CD14-positive monocyte (primary cell): ENCODE measurements at regions not wholly inside any gene's neighbourhood (a gene's known extent, or its start where the extent isn't known, plus 50 kb on each side); places are given as distances from the start of the nearest gene placed in this dataset.

Experiments
- DNase-seq, 3 donors: peaks; one replicate each; pipeline ENCODE4 v3.0.0-alpha.2; 2011 to 2022
- H2AFZ ChIP-seq: 2 replicates; pipeline ENCODE4 v1.6.0; 2012; ENCODE audit warnings: mild to moderate bottlenecking, low read depth, low read length, inconsistent platforms; ENCODE audit not compliant: insufficient read depth, poor library complexity, severe bottlenecking
- H3K27ac ChIP-seq, 2 donors: 1 replicate in 1 of 2; 2 replicates in 1 of 2; pipeline ENCODE4 v1.5.1; 2012 to 2013; ENCODE audit warnings: low read length in 2 of 2, control low read depth in 1 of 2, inconsistent platforms in 1 of 2, low read depth in 1 of 2, mild to moderate bottlenecking in 1 of 2
- H3K27me3 ChIP-seq, 2 donors: one replicate each; pipeline versions ENCODE4 v1.6.0 to v1.6.1; 2011 to 2013; ENCODE audit warnings: low read length in 2 of 2; ENCODE audit not compliant: control insufficient read depth in 2 of 2, insufficient read depth in 2 of 2
- H3K36me3 ChIP-seq, 2 donors: replicated peaks in 1 of 2; 1 replicate in 1 of 2; 2 replicates in 1 of 2; pipeline versions ENCODE4 v1.5.1 to v1.6.1; 2012 to 2013; ENCODE audit warnings: low read length in 2 of 2, control low read depth in 1 of 2, inconsistent platforms in 1 of 2, mild to moderate bottlenecking in 1 of 2; ENCODE audit not compliant: insufficient read depth in 2 of 2, control insufficient read depth in 1 of 2
- H3K4me1 ChIP-seq, 2 donors: 1 replicate in 1 of 2; 2 replicates in 1 of 2; pipeline versions ENCODE4 v1.5.1 to v1.6.1; 2012 to 2013; ENCODE audit warnings: low read length in 2 of 2, control low read depth in 1 of 2, inconsistent platforms in 1 of 2, mild to moderate bottlenecking in 1 of 2, moderate library complexity in 1 of 2; ENCODE audit not compliant: insufficient read depth in 2 of 2, control insufficient read depth in 1 of 2
- H3K4me2 ChIP-seq: replicated peaks from 2 replicates; pipeline ENCODE3; 2012; ENCODE audit warnings: low read length, moderate library complexity, mild to moderate bottlenecking; ENCODE audit not compliant: poor library complexity, severe bottlenecking; ENCODE audit errors: extremely low read depth
- H3K4me3 ChIP-seq, 3 experiments: fragments of 200-600 bp in 1 of 3; sonication (generic) in 1 of 3; replicated peaks in 1 of 3; 1 replicate in 2 of 3; 2 replicates in 1 of 3; pipeline ENCODE4 v1.5.1; 2011 to 2013; ENCODE audit warnings: low read length in 3 of 3, mild to moderate bottlenecking in 3 of 3, control low read depth in 2 of 3, low read depth in 2 of 3, inconsistent platforms in 1 of 3, moderate library complexity in 1 of 3
- H3K79me2 ChIP-seq: 2 replicates; pipeline ENCODE4 v1.6.0; 2012; ENCODE audit warnings: mild to moderate bottlenecking, control low read depth, inconsistent platforms, low read length, moderate library complexity; ENCODE audit not compliant: insufficient read depth
- H3K9ac ChIP-seq: 2 replicates; pipeline ENCODE4 v1.6.0; 2017; ENCODE audit warnings: low read length, mild to moderate bottlenecking; ENCODE audit not compliant: insufficient read depth, poor library complexity, severe bottlenecking
- H3K9me3 ChIP-seq, 2 donors: replicated peaks in 1 of 2; 1 replicate in 1 of 2; 2 replicates in 1 of 2; pipeline versions ENCODE4 v1.5.1 to v1.6.1; 2012 to 2013; ENCODE audit warnings: low read length in 2 of 2, control low read depth in 1 of 2; ENCODE audit not compliant: control insufficient read depth in 1 of 2, insufficient read depth in 1 of 2
- H4K20me1 ChIP-seq: 2 replicates; pipeline ENCODE4 v1.6.0; 2012; ENCODE audit warnings: mild to moderate bottlenecking, low read length, control low read depth, moderate library complexity; ENCODE audit not compliant: insufficient read depth
- H3K27ac Mint-ChIP-seq, 7 donors: one replicate each; pipeline ENCODE4 v1.8.0; 2020; ENCODE audit warnings: mild to moderate bottlenecking in 7 of 7, mixed read lengths in 7 of 7, moderate library complexity in 6 of 7, inconsistent platforms in 2 of 7
- H3K27me3 Mint-ChIP-seq, 3 donors: one replicate each; pipeline ENCODE4 v1.8.0; 2021 to 2022; ENCODE audit warnings: low read depth in 3 of 3, mild to moderate bottlenecking in 3 of 3, mixed read lengths in 3 of 3, moderate library complexity in 3 of 3, inconsistent platforms in 1 of 3
- H3K36me3 Mint-ChIP-seq, 2 donors: one replicate each; pipeline ENCODE4 v1.8.0; 2020; ENCODE audit warnings: mixed read lengths in 2 of 2, inconsistent platforms in 1 of 2, mild to moderate bottlenecking in 1 of 2
- H3K4me1 Mint-ChIP-seq: one replicate; pipeline ENCODE4 v1.8.0; 2020; ENCODE audit warnings: mild to moderate bottlenecking, mixed read lengths
- H3K4me3 Mint-ChIP-seq, 2 donors: one replicate each; pipeline ENCODE4 v1.8.0; 2020; ENCODE audit warnings: mild to moderate bottlenecking in 2 of 2, mixed read lengths in 2 of 2, moderate library complexity in 1 of 2
- H3K9me3 Mint-ChIP-seq, 7 donors: one replicate each; pipeline ENCODE4 v1.8.0; 2020 to 2022; ENCODE audit warnings: mixed read lengths in 7 of 7, mild to moderate bottlenecking in 6 of 7, moderate library complexity in 6 of 7, inconsistent platforms in 2 of 7
- WGBS: methylation state at CpG from one replicate; pipeline ENCODE4 v1.1.5; 2013; ENCODE audit warnings: missing lambda C conversion rate; ENCODE audit not compliant: insufficient coverage; 5-methylcytosine and 5-hydroxymethylcytosine counted together
- intact Hi-C, 2 donors: fragments of 100-400 bp; cut with micrococcal nuclease; formaldehyde crosslinking; loops; one replicate each; pipeline versions ENCODE4 v1.15.0 to v1.15.1; 2023
- TF ChIP-seq, protein P1 (sequence below): fragments of 200-600 bp; IDR thresholded peaks from one replicate; pipeline ENCODE4 v1.8.0; 2022; ENCODE audit warnings: antibody characterized with exemption, mild to moderate bottlenecking

DNA sequence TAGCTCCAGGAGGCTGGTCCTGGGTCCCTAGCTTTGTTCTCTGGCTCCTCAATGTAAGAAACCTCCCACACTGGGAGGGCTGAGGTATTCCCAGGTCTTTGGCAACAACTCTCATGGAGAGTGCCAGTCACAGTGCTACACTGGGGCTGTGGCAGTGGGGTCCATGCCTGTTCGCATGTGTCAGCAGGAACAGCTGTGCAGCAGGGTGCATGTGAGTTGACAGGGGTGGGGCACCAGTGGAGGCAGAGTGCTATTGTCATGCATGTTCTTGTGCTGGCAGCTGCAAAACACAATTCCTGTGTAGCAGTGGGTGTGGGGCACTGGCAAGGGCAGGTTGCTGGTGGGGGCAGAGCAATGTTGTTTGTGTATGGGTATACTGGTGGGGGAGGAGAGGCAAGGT lies 246.0 kb downstream of the CXXC4 start:
- Mint-ChIP-seq H3K36me3 (no peaks in the 10 kb centered on the region), H3K27ac (no peak overlapping the region), H3K27me3 (peaks cover 0 to 1% (median 0%) of the 10 kb centered on the region in 3 donors), H3K4me3 (no peak overlapping the region), H3K9me3 (peaks cover 7 to 25% (median 9%) of the 10 kb centered on the region in 7 donors), H3K4me1 (no peaks in the 10 kb centered on the region)
- Histone ChIP-seq H3K36me3 (no peaks in the 10 kb centered on the region), H3K79me2 (no peaks in the 10 kb centered on the region), H4K20me1 (no peaks in the 10 kb centered on the region), H3K4me1 (no peaks in the 10 kb centered on the region), H3K4me2 (no peak overlapping the region), H3K27ac (no peak overlapping the region), H3K4me3 (no peak overlapping the region), H3K9ac (no peak overlapping the region), H2AFZ (no peak overlapping the region), H3K9me3 (peaks cover 13 to 27% of the 10 kb centered on the region in 2 donors), H3K27me3 (no peaks in the 10 kb centered on the region)
- intact Hi-C loops = no loop called here
- 100% methylated on average over 1 of the region's 1 CpG for WGBS
- no peak for DNase-seq
- TF ChIP-seq, protein P1, sequence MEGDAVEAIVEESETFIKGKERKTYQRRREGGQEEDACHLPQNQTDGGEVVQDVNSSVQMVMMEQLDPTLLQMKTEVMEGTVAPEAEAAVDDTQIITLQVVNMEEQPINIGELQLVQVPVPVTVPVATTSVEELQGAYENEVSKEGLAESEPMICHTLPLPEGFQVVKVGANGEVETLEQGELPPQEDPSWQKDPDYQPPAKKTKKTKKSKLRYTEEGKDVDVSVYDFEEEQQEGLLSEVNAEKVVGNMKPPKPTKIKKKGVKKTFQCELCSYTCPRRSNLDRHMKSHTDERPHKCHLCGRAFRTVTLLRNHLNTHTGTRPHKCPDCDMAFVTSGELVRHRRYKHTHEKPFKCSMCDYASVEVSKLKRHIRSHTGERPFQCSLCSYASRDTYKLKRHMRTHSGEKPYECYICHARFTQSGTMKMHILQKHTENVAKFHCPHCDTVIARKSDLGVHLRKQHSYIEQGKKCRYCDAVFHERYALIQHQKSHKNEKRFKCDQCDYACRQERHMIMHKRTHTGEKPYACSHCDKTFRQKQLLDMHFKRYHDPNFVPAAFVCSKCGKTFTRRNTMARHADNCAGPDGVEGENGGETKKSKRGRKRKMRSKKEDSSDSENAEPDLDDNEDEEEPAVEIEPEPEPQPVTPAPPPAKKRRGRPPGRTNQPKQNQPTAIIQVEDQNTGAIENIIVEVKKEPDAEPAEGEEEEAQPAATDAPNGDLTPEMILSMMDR = no peak

DNA sequence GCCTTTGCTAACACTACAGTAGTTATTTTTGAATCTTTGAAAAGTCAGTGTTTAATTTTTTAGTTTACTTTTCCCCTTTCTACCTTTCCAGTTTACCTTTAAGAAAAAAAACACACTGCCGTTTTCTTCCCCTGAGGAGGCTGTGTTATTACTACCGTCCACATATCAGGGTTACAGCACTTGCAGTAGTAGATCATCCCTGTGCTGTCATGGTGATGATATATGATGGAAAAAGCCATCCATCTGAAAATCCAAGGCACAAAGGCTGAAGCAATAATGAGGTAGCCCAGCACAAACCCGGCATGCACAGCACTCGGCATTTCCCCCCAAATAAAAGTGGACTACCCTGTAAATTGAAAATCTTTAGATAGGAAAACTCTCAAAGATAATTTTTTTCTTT lies 258.7 kb downstream of the CXXC4 start:
- Histone ChIP-seq H3K4me2 (no peak overlapping the region), H3K27ac (no peak overlapping the region), H3K79me2 (no peaks in the 10 kb centered on the region), H3K4me1 (no peaks in the 10 kb centered on the region), H3K9me3 (peaks cover 0 to 3% of the 10 kb centered on the region in 2 donors), H3K9ac (no peak overlapping the region), H4K20me1 (no peaks in the 10 kb centered on the region), H3K4me3 (no peak overlapping the region), H3K27me3 (no peaks in the 10 kb centered on the region), H3K36me3 (no peaks in the 10 kb centered on the region), H2AFZ (no peak overlapping the region)
- H3K9me3 Mint-ChIP-seq = peaks cover 0 to 4% (median 0%) of the 10 kb centered on the region in 7 donors
- H3K27ac Mint-ChIP-seq = no peak overlapping the region
- H3K27me3 Mint-ChIP-seq = no peaks in the 10 kb centered on the region
- intact Hi-C loops = no loop called here
- no peak for DNase-seq
- H3K36me3 Mint-ChIP-seq = no peaks in the 10 kb centered on the region
- H3K4me1 Mint-ChIP-seq = no peaks in the 10 kb centered on the region
- no peak overlapping the region for H3K4me3 Mint-ChIP-seq
- TF ChIP-seq, protein P1 = no peak
- no CpG with 5 or more reads among the region's 4 CpGs for WGBS
